ENCODE measurements at regions not wholly inside any gene's neighbourhood (a gene's known extent, or its start where the extent isn't known, plus 50 kb on each side); places are given as distances from the start of the nearest gene placed in this dataset.

DNA sequence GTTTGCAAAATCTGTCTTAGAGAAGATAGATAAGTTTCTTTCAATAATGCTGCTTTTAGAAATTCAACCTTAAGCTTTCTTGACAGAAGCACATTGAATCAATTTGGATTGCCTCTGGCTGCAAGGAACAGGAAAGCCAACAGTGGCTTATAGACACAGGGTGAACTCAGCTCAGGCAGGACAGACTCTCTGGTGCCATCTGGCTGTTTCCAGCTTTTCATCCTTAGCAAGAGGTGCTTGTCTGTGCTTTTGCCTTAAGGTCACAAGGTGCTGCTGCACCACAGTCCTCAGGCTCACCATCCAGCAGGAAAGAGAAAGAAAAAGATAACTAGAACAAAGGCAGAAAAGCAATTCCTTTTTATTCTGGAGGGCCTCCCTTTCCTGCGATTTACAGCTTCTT lies 93.7 kb upstream of the ETS2 start:
- Histone ChIP-seq H3K4me2 (ENCODE audit: low read length) (no peak overlapping the region), H3K27ac (ENCODE audit: low read length) (no peak overlapping the region), H3K9me3 (ENCODE audit: low read length) (no peaks in the 10 kb centered on the region), H3F3A (ENCODE audit: low read length, unreplicated experiment) (no peaks in the 10 kb centered on the region), H3K36me3 (ENCODE audit: low read depth, low read length) (no peaks in the 10 kb centered on the region), H3K4me3 (ENCODE audit: low read length) (no peak overlapping the region), H3K9me2 (replicated peaks; ENCODE audit: low read length) (no peaks in the 10 kb centered on the region), H3K9ac (ENCODE audit: low read length) (no peak overlapping the region), H4K20me1 (ENCODE audit: low read length) (no peaks in the 10 kb centered on the region), H3K27me3 (ENCODE audit: low read length) (peaks cover 12% of the 10 kb centered on the region; the same call in 1 of the 2 replicates), H3K4me1 (ENCODE audit: insufficient read depth, low read length) (no peaks in the 10 kb centered on the region), H3K79me2 (ENCODE audit: low read length) (no peaks in the 10 kb centered on the region), H2AFZ (ENCODE audit: low read length) (no peak overlapping the region)
- TF ChIP-seq, protein P1, sequence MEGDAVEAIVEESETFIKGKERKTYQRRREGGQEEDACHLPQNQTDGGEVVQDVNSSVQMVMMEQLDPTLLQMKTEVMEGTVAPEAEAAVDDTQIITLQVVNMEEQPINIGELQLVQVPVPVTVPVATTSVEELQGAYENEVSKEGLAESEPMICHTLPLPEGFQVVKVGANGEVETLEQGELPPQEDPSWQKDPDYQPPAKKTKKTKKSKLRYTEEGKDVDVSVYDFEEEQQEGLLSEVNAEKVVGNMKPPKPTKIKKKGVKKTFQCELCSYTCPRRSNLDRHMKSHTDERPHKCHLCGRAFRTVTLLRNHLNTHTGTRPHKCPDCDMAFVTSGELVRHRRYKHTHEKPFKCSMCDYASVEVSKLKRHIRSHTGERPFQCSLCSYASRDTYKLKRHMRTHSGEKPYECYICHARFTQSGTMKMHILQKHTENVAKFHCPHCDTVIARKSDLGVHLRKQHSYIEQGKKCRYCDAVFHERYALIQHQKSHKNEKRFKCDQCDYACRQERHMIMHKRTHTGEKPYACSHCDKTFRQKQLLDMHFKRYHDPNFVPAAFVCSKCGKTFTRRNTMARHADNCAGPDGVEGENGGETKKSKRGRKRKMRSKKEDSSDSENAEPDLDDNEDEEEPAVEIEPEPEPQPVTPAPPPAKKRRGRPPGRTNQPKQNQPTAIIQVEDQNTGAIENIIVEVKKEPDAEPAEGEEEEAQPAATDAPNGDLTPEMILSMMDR (conservative IDR thresholded peaks at IDR 0.05; ENCODE audit: low read depth, low read length), result peak; percentile 74
- TF ChIP-seq EZH2 (IDR thresholded peaks at IDR 0.05; ENCODE audit: low read length, unreplicated experiment), result no peak
- intact Hi-C loops (cut with micrococcal nuclease), result loop anchor here (1.0 to 5.0 kb wide), 3 partner anchors 43 to 425 kb away; no protein-coding TSS in a partner anchor
- POLR2A ChIA-PET (ENCODE audit: unreplicated experiment), result no interaction called here
- no TSS peak for BruUV-seq (replicated peaks)
- CTCF ChIA-PET, result interaction anchor here (0.5 to 1.0 kb wide), 5 partner anchors 43 to 426 kb away, joined by 3 to 7 read pairs (median 4); no protein-coding TSS in a partner anchor
- DNase-seq, result peak; percentile 72
- peak; percentile 97 for ATAC-seq

DNA sequence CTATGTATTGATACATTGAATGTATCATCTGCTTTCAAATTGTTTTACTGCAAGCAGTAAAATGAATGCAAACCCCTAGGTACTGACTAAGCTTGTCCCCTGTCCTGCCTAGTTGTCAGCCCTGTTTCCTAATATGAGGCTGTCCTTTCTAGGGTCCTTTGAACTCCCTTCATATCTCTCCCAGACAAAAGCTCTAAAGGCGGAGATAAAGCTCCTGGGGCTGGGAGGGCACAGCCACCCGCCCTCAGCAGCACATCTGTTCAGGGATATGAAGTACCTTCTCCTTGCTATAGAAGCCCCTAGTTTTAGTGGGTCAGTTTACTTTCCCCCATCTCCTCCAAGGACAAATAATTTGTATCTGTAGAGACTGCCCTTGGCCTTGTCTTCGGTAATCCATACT lies 93.1 kb upstream of the ETS2 start:
- Histone ChIP-seq H3K4me3 (ENCODE audit: low read length) (no peak overlapping the region), H3K36me3 (ENCODE audit: low read depth, low read length) (no peaks in the 10 kb centered on the region), H3F3A (ENCODE audit: low read length, unreplicated experiment) (no peaks in the 10 kb centered on the region), H3K9ac (ENCODE audit: low read length) (no peak overlapping the region), H3K79me2 (ENCODE audit: low read length) (no peaks in the 10 kb centered on the region), H3K27ac (ENCODE audit: low read length) (no peak overlapping the region), H3K4me2 (ENCODE audit: low read length) (no peak overlapping the region), H3K9me3 (ENCODE audit: low read length) (no peaks in the 10 kb centered on the region), H3K4me1 (ENCODE audit: insufficient read depth, low read length) (no peaks in the 10 kb centered on the region), H3K9me2 (replicated peaks; ENCODE audit: low read length) (no peaks in the 10 kb centered on the region), H4K20me1 (ENCODE audit: low read length) (no peaks in the 10 kb centered on the region), H3K27me3 (ENCODE audit: low read length) (peaks cover 8% of the 10 kb centered on the region; the same call in 1 of the 2 replicates), H2AFZ (ENCODE audit: low read length) (no peak overlapping the region)
- POLR2A ChIA-PET (ENCODE audit: unreplicated experiment), result no interaction called here
- BruUV-seq (replicated peaks), result no TSS peak
- no peak for ATAC-seq
- CTCF ChIA-PET, result interaction anchor here (0.6 to 1.0 kb wide), 3 partner anchors 43 to 426 kb away, joined by 4 to 7 read pairs (median 5); no protein-coding TSS in a partner anchor
- intact Hi-C loops (cut with micrococcal nuclease), result loop anchor here (1.0 to 5.0 kb wide), 3 partner anchors 43 to 425 kb away; no protein-coding TSS in a partner anchor
- DNase-seq, result no peak
- TF ChIP-seq, protein P1 (conservative IDR thresholded peaks at IDR 0.05; ENCODE audit: low read depth, low read length), result no peak
- TF ChIP-seq EZH2 (IDR thresholded peaks at IDR 0.05; ENCODE audit: low read length, unreplicated experiment) (no peak), EZH2phosphoT487 (IDR thresholded peaks at IDR 0.05; ENCODE audit: borderline replicate concordance, low read length) (no peak)

DNA sequence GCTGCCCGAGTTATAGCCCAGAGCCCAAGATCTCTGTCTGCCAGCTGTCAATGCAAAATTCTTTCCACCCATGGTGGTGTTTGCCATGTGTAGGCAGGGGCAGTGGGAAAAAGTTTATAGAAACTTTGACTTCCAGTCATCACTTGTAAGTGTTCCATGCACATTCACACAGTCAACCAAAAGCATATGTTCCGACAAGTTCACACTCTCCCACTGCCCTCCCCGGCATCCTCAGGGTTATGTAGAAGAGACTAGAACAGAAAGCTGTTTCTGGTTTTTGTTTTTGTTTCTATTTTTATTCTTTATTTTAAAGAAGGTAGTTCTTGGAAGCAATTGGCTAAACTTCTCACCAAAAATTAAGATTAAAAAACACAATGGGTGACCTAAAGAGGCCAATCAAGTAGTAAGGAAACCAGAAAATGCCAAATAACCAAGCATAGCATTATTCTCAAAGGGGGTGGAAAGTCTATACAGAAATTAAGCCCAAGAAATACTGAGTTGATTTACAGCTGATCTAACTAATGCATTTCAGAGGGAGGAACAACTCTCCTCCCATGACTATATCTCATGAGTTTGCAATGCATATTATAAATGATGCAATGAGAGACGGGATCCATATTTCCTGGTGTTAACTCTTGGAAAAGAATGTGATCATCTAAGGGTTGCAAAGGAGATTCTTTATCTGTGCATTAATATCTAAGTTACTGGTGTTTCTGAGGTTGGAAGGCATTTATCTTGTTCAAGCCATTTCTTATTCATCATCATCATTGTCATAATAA lies 91.5 kb upstream of the ETS2 start:
- intact Hi-C loops (cut with micrococcal nuclease), result loop anchor here (5.0 kb wide), 1 partner anchor 423 kb away; no protein-coding TSS in a partner anchor
- ChIA-PET POLR2A (ENCODE audit: unreplicated experiment) (no interaction called here), CTCF (no interaction called here)
- TF ChIP-seq, protein P1 (conservative IDR thresholded peaks at IDR 0.05; ENCODE audit: low read depth, low read length), result no peak
- TF ChIP-seq EZH2phosphoT487 (IDR thresholded peaks at IDR 0.05; ENCODE audit: borderline replicate concordance, low read length), result no peak
- TF ChIP-seq EZH2 (IDR thresholded peaks at IDR 0.05; ENCODE audit: low read length, unreplicated experiment), result no peak
- H3K9me2 ChIP-seq (replicated peaks; ENCODE audit: low read length), result no peaks in the 10 kb centered on the region
- H3K79me2 ChIP-seq (ENCODE audit: low read length), result no peaks in the 10 kb centered on the region
- no peak overlapping the region for H3K4me2 ChIP-seq (ENCODE audit: low read length)
- H2AFZ ChIP-seq (ENCODE audit: low read length), result no peak overlapping the region
- no TSS peak for BruUV-seq (replicated peaks)
- H3K4me1 ChIP-seq (ENCODE audit: insufficient read depth, low read length), result no peaks in the 10 kb centered on the region
- no peak overlapping the region for H3K4me3 ChIP-seq (ENCODE audit: low read length)
- no peaks in the 10 kb centered on the region for H3K36me3 ChIP-seq (ENCODE audit: low read depth, low read length)
- H3K27me3 ChIP-seq (ENCODE audit: low read length), result peaks cover 2% of the 10 kb centered on the region; the same call in 1 of the 2 replicates
- H3K9me3 ChIP-seq (ENCODE audit: low read length), result no peaks in the 10 kb centered on the region
- no peak for ATAC-seq
- H3F3A ChIP-seq (ENCODE audit: low read length, unreplicated experiment), result no peaks in the 10 kb centered on the region
- H4K20me1 ChIP-seq (ENCODE audit: low read length), result no peaks in the 10 kb centered on the region
- H3K27ac ChIP-seq (ENCODE audit: low read length), result no peak overlapping the region
- no peak overlapping the region for H3K9ac ChIP-seq (ENCODE audit: low read length)
- no peak for DNase-seq
